Spleen (tissue), 11 donors: ENCODE measurements at regions not wholly inside any gene's neighbourhood (a gene's known extent, or its start where the extent isn't known, plus 50 kb on each side); places are given as distances from the start of the nearest gene placed in this dataset.

Source experiments
- DNase-seq: peaks from one replicate; pipeline ENCODE4 v3.0.0-alpha.2; 2020
- H3K27ac ChIP-seq, 8 donors: fragments of 200-600 bp; sonication (generic) in 7 of 8; 1 replicate in 4 of 8; 2 replicates in 4 of 8; pipeline versions ENCODE4 v1.5.0 to v1.8.0; 2016 to 2021; ENCODE audit warnings: inconsistent platforms in 4 of 8, mild to moderate bottlenecking in 4 of 8, moderate library complexity in 1 of 8
- H3K27me3 ChIP-seq, 7 donors: fragments of 200-600 bp; sonication (generic) in 6 of 7; replicated peaks in 1 of 7; 1 replicate in 4 of 7; 2 replicates in 3 of 7; pipeline versions ENCODE4 v1.5.0 to v1.8.0; 2016 to 2021; ENCODE audit warnings: inconsistent platforms in 3 of 7, mild to moderate bottlenecking in 1 of 7
- H3K36me3 ChIP-seq, 6 donors: fragments of 200-600 bp; sonication (generic) in 5 of 6; 1 replicate in 4 of 6; 2 replicates in 2 of 6; pipeline versions ENCODE4 v1.5.0 to v1.8.0; 2016 to 2021; ENCODE audit warnings: inconsistent platforms in 2 of 6
- H3K4me1 ChIP-seq, 6 donors: fragments of 200-600 bp; sonication (generic) in 5 of 6; 1 replicate in 3 of 6; 2 replicates in 3 of 6; pipeline versions ENCODE4 v1.5.0 to v1.8.0; 2016 to 2021; ENCODE audit warnings: inconsistent platforms in 3 of 6
- H3K4me3 ChIP-seq, 8 donors: fragments of 200-600 bp; sonication (generic) in 7 of 8; 1 replicate in 4 of 8; 2 replicates in 4 of 8; pipeline versions ENCODE4 v1.5.0 to v1.8.0; 2016 to 2021; ENCODE audit warnings: inconsistent platforms in 4 of 8, mild to moderate bottlenecking in 4 of 8, moderate library complexity in 2 of 8
- H3K9me3 ChIP-seq, 8 donors: fragments of 200-600 bp; sonication (generic) in 7 of 8; 1 replicate in 4 of 8; 2 replicates in 4 of 8; pipeline versions ENCODE4 v1.5.0 to v1.8.0; 2016 to 2021; ENCODE audit warnings: inconsistent platforms in 4 of 8
- CTCF ChIP-seq, 11 experiments: fragments of 200-600 bp in 7 of 11; fragments of 450-650 bp in 4 of 11; sonication (generic) in 4 of 11; IDR thresholded peaks in 8 of 11; conservative IDR thresholded peaks in 3 of 11; 1 replicate in 7 of 11; 2 replicates in 4 of 11; pipeline versions ENCODE4 v1.4.0 to v1.8.0; 2016 to 2021; ENCODE audit warnings: antibody characterized with exemption in 11 of 11, inconsistent platforms in 4 of 11, mild to moderate bottlenecking in 1 of 11
- POLR2A ChIP-seq, 3 donors: fragments of 450-650 bp; IDR thresholded peaks; one replicate each; pipeline ENCODE4 v1.5.1; 2017; ENCODE audit warnings: antibody characterized with exemption in 3 of 3, mild to moderate bottlenecking in 1 of 3
- POLR2AphosphoS5 ChIP-seq, 3 donors: sonication (generic); formaldehyde crosslinking; IDR thresholded peaks; one replicate each; pipeline ENCODE4 v1.5.1; 2017; ENCODE audit warnings: antibody characterized with exemption in 3 of 3
- WGBS, 5 donors: extraction: QIAGEN DNeasy Blood & Tissue Kit in 3 of 5; methylation state at CpG; one replicate each; pipeline versions ENCODE4 v1.1.5 to v1.1.7; 2013 to 2018; 5-methylcytosine and 5-hydroxymethylcytosine counted together
- intact Hi-C: fragments of 100-400 bp; cut with DNase I; formaldehyde crosslinking; loops from one replicate; pipeline ENCODE4 v1.15.0; 2023; ENCODE audit warnings: low total_unique reads
- donor health status: healthy with polysubstance abuse.
- donor health status: DM: no; HTN: no; CAD: no; lungs with moderate emphysema.
- donor health status: DM: no; HTN: no; CAD: no.
- donor health status: Bipolar disorder and iron deficiency.
- donor health status: healthy.
- donor health status: DM: no; HTN: no; CAD: no.
- donor health status: DM: yes; HTN: yes; CAD: no.

- Histone ChIP-seq H3K9me3 (no peaks in the 10 kb centered on the region), H3K27me3 (no peaks in the 10 kb centered on the region), H3K4me1 (no peaks in the 10 kb centered on the region), H3K36me3 (no peaks in the 10 kb centered on the region), H3K4me3 (no peak overlapping the region), H3K27ac (no peak overlapping the region)
- no peak for DNase-seq
- WGBS, 5 donors: 68 to 79% (median 72%) methylated on average over 1 of the region's 1 CpG
- TF ChIP-seq CTCF (IDR thresholded peaks at IDR 0.05 in 8 of 11, conservative IDR thresholded peaks at IDR 0.05 in 3 of 11) (no peak), POLR2AphosphoS5 (IDR thresholded peaks at IDR 0.05) (no peak), POLR2A (IDR thresholded peaks at IDR 0.05) (no peak)
- intact Hi-C loops: no loop called here
These were observed 840.2 kb upstream of the C9orf72 start for GRCh38 chr9:28413471-28413870.

- no peak for DNase-seq
- WGBS, 5 donors: 47 to 82% (median 64%) methylated on average over 1 of the region's 1 CpG
- TF ChIP-seq POLR2AphosphoS5 (IDR thresholded peaks at IDR 0.05): no peak
- no peak for TF ChIP-seq CTCF (IDR thresholded peaks at IDR 0.05 in 8 of 11, conservative IDR thresholded peaks at IDR 0.05 in 3 of 11)
- no peak for TF ChIP-seq POLR2A (IDR thresholded peaks at IDR 0.05)
- Histone ChIP-seq H3K27ac (no peak overlapping the region), H3K36me3 (no peaks in the 10 kb centered on the region), H3K4me3 (no peak overlapping the region), H3K4me1 (no peaks in the 10 kb centered on the region), H3K9me3 (no peaks in the 10 kb centered on the region), H3K27me3 (no peaks in the 10 kb centered on the region)
- intact Hi-C loops: no loop called here
These were observed 850.0 kb upstream of the C9orf72 start for GRCh38 chr9:28423255-28423654.

- TF ChIP-seq POLR2A (IDR thresholded peaks at IDR 0.05): no peak
- no peak for TF ChIP-seq POLR2AphosphoS5 (IDR thresholded peaks at IDR 0.05)
- TF ChIP-seq CTCF (IDR thresholded peaks at IDR 0.05 in 8 of 11, conservative IDR thresholded peaks at IDR 0.05 in 3 of 11): no peak
- H3K27me3 ChIP-seq: no peaks in the 10 kb centered on the region
- H3K4me3 ChIP-seq: no peak overlapping the region
- H3K36me3 ChIP-seq: no peaks in the 10 kb centered on the region
- H3K27ac ChIP-seq: no peak overlapping the region
- no peaks in the 10 kb centered on the region for H3K4me1 ChIP-seq
- intact Hi-C loops: no loop called here
- 52 to 67% (median 56%) methylated on average over 1 of the region's 1 CpG for WGBS, 5 donors
- H3K9me3 ChIP-seq: no peaks in the 10 kb centered on the region
- DNase-seq: no peak
These were observed 862.2 kb upstream of the C9orf72 start for GRCh38 chr9:28435456-28435855.

- no peak overlapping the region for H3K4me3 ChIP-seq
- intact Hi-C loops: no loop called here
- H3K36me3 ChIP-seq: no peaks in the 10 kb centered on the region
- TF ChIP-seq CTCF (IDR thresholded peaks at IDR 0.05 in 8 of 11, conservative IDR thresholded peaks at IDR 0.05 in 3 of 11) (no peak), POLR2A (IDR thresholded peaks at IDR 0.05) (no peak), POLR2AphosphoS5 (IDR thresholded peaks at IDR 0.05) (no peak)
- no peak overlapping the region for H3K27ac ChIP-seq
- no peaks in the 10 kb centered on the region for H3K4me1 ChIP-seq
- H3K27me3 ChIP-seq: no peaks in the 10 kb centered on the region
- peaks cover 0 to 24% (median 17%) of the 10 kb centered on the region in 8 donors for H3K9me3 ChIP-seq
- no peak for DNase-seq
- 78 to 85% (median 83%) methylated on average over 3 of the region's 3 CpGs for WGBS, 5 donors
These were observed 866.4 kb upstream of the C9orf72 start for GRCh38 chr9:28439688-28440087.
